HG03442 (cell line): ENCODE measurements at regions not wholly inside any gene's neighbourhood (a gene's known extent, or its start where the extent isn't known, plus 50 kb on each side); places are given as distances from the start of the nearest gene placed in this dataset.

Experiments
- ATAC-seq: cut with Tn5 transposase; IDR thresholded peaks from one replicate; pipeline ENCODE4 v1.9.1; 2021; ENCODE audit warnings: mild to moderate bottlenecking, moderate library complexity; ENCODE audit not compliant: unreplicated experiment

- ATAC-seq: no peak
Observed at GRCh38 chr4:136784326-136784725, 748.0 kb downstream of the PCDH18 start.

- no peak for ATAC-seq
Observed at GRCh38 chr4:136769717-136770116, 762.6 kb downstream of the PCDH18 start.

GRCh38 chr4:136768925-136769275, 763.4 kb downstream of the PCDH18 start:
- no peak for ATAC-seq

GRCh38 chr4:136768213-136768924, 763.9 kb downstream of the PCDH18 start:
- ATAC-seq: no peak

GRCh38 chr4:136763919-136764318, 768.4 kb downstream of the PCDH18 start:
- no peak for ATAC-seq

- no peak for ATAC-seq
Observed at GRCh38 chr4:136755531-136755916, 776.8 kb downstream of the PCDH18 start.

GRCh38 chr4:136754810-136755530, 777.3 kb downstream of the PCDH18 start:
- no peak for ATAC-seq

- ATAC-seq: no peak
Observed at GRCh38 chr4:136751556-136751955, 780.7 kb downstream of the PCDH18 start.

- no peak for ATAC-seq
Observed at GRCh38 chr4:136750897-136751296, 781.4 kb downstream of the PCDH18 start.

GRCh38 chr4:136749989-136750388, 782.3 kb downstream of the PCDH18 start:
- ATAC-seq: no peak

- no peak for ATAC-seq
Observed at GRCh38 chr4:136748773-136749172, 783.5 kb downstream of the PCDH18 start.

- ATAC-seq: no peak
Observed at GRCh38 chr4:136748165-136748564, 784.1 kb downstream of the PCDH18 start.

- no peak for ATAC-seq
Observed at GRCh38 chr4:136743238-136743637, 789.1 kb downstream of the PCDH18 start.

- no peak for ATAC-seq
Observed at GRCh38 chr4:136742333-136742732, 790.0 kb downstream of the PCDH18 start.

- ATAC-seq: no peak
Observed at GRCh38 chr4:136741468-136741867, 790.8 kb downstream of the PCDH18 start.

- no peak for ATAC-seq
Observed at GRCh38 chr4:136740326-136740725, 792.0 kb downstream of the PCDH18 start.

GRCh38 chr4:136737066-136737465, 795.2 kb downstream of the PCDH18 start:
- no peak for ATAC-seq

GRCh38 chr4:136731025-136731424, 801.3 kb downstream of the PCDH18 start:
- ATAC-seq: no peak

GRCh38 chr4:136725286-136726081, 806.8 kb downstream of the PCDH18 start:
- no peak for ATAC-seq

GRCh38 chr4:136713140-136713539, 819.2 kb downstream of the PCDH18 start:
- no peak for ATAC-seq

- ATAC-seq: no peak
Observed at GRCh38 chr4:136709897-136710296, 822.4 kb downstream of the PCDH18 start.

GRCh38 chr4:136706942-136707341, 825.4 kb downstream of the PCDH18 start:
- ATAC-seq: no peak
